DND-41 (cell line): ENCODE measurements at regions not wholly inside any gene's neighbourhood (a gene's known extent, or its start where the extent isn't known, plus 50 kb on each side); places are given as distances from the start of the nearest gene placed in this dataset.

ENCODE experiments used
- CTCF ChIP-seq: IDR thresholded peaks from 2 replicates; pipeline ENCODE4 v1.5.1; 2012; ENCODE audit warnings: borderline replicate concordance, low read length, moderate library complexity, mild to moderate bottlenecking; ENCODE audit not compliant: poor library complexity, severe bottlenecking; ENCODE audit errors: extremely low read depth
- EZH2 ChIP-seq: IDR thresholded peaks from 3 replicates; pipeline ENCODE4 v1.6.1; 2012; ENCODE audit warnings: borderline replicate concordance, low read depth, mild to moderate bottlenecking, moderate library complexity, low read length, inconsistent platforms; ENCODE audit not compliant: severe bottlenecking

GRCh38 chr2:51620796-51621195, 588.9 kb upstream of the NRXN1 start:
- TF ChIP-seq CTCF (no peak), EZH2 (no peak)
